GM23248 (cell line): ENCODE measurements at regions not wholly inside any gene's neighbourhood (a gene's known extent, or its start where the extent isn't known, plus 50 kb on each side); places are given as distances from the start of the nearest gene placed in this dataset.

Experiments
- DNase-seq: peaks from one replicate; pipeline ENCODE4 v3.0.0-alpha.2; 2015
- H2AFZ ChIP-seq: fragments of 200-600 bp; sonication (generic); 2 replicates; pipeline ENCODE4 v1.6.1; 2016; ENCODE audit warnings: antibody characterized with exemption
- H3F3A ChIP-seq: fragments of 200-600 bp; sonication (generic); 2 replicates; pipeline ENCODE4 v1.6.1; 2016; ENCODE audit warnings: mild to moderate bottlenecking, antibody characterized with exemption, mixed run types; ENCODE audit not compliant: insufficient read depth
- H3K27ac ChIP-seq: fragments of 200-600 bp; sonication (generic); 2 replicates; pipeline ENCODE4 v1.5.1; 2016; ENCODE audit warnings: mild to moderate bottlenecking
- H3K27me3 ChIP-seq: fragments of 200-600 bp; sonication (generic); replicated peaks from 2 replicates; pipeline ENCODE4 v1.6.1; 2016; ENCODE audit warnings: mild to moderate bottlenecking; ENCODE audit not compliant: insufficient read depth
- H3K36me3 ChIP-seq: fragments of 200-600 bp; sonication (generic); 2 replicates; pipeline ENCODE4 v1.6.1; 2016; ENCODE audit warnings: low read depth, mild to moderate bottlenecking
- H3K4me1 ChIP-seq: fragments of 200-600 bp; sonication (generic); 2 replicates; pipeline ENCODE4 v1.6.1; 2016; ENCODE audit warnings: mild to moderate bottlenecking; ENCODE audit not compliant: insufficient read depth
- H3K4me2 ChIP-seq: fragments of 200-600 bp; sonication (generic); one replicate; pipeline ENCODE4 v1.6.1; 2016; ENCODE audit warnings: mild to moderate bottlenecking; ENCODE audit not compliant: unreplicated experiment
- H3K4me3 ChIP-seq: fragments of 200-600 bp; sonication (generic); 2 replicates; pipeline ENCODE4 v1.5.1; 2016; ENCODE audit warnings: mild to moderate bottlenecking
- H3K79me2 ChIP-seq: fragments of 200-600 bp; sonication (generic); 2 replicates; pipeline ENCODE4 v1.6.1; 2016; ENCODE audit warnings: mild to moderate bottlenecking; ENCODE audit not compliant: insufficient read depth
- H3K9ac ChIP-seq: fragments of 200-600 bp; sonication (generic); 2 replicates; pipeline ENCODE4 v1.6.1; 2016; ENCODE audit warnings: mild to moderate bottlenecking
- H3K9me2 ChIP-seq: fragments of 200-600 bp; sonication (generic); 2 replicates; pipeline ENCODE4 v1.6.1; 2016; ENCODE audit warnings: mixed run types, mild to moderate bottlenecking, moderate library complexity; ENCODE audit not compliant: insufficient read depth
- H3K9me3 ChIP-seq: fragments of 200-600 bp; sonication (generic); one replicate; pipeline ENCODE4 v1.6.1; 2017; ENCODE audit warnings: low read depth
- H4K20me1 ChIP-seq: fragments of 200-600 bp; sonication (generic); 2 replicates; pipeline ENCODE4 v1.6.0; 2016; ENCODE audit not compliant: insufficient read depth
- EZH2 ChIP-seq: fragments of 200-600 bp; sonication (generic); IDR thresholded peaks from 2 replicates; pipeline ENCODE4 v1.6.1; 2018; ENCODE audit warnings: antibody characterized with exemption, mild to moderate bottlenecking; ENCODE audit not compliant: insufficient read depth, poor library complexity, severe bottlenecking
- EZH2phosphoT487 ChIP-seq: fragments of 200-600 bp; sonication (generic); IDR thresholded peaks from 2 replicates; pipeline ENCODE4 v1.6.1; 2018; ENCODE audit warnings: antibody characterized with exemption, moderate library complexity, mild to moderate bottlenecking, low read depth; ENCODE audit not compliant: insufficient read depth
- WGBS, 2 experiments: methylation state at CpG; one replicate each; pipeline ENCODE4 v1.1.6; 2015 to 2017; ENCODE audit warnings: low lambda C conversion rate in 2 of 2, low coverage in 1 of 2; ENCODE audit errors: missing lambda C conversion rate in 2 of 2; 5-methylcytosine and 5-hydroxymethylcytosine counted together
- in situ Hi-C: fragments of 300-500 bp; cut with MboI; formaldehyde crosslinking; loops from 2 replicates; pipeline ENCODE4 v1.15.0; 2020

GRCh38 chr16:62564291-62564690, 528.1 kb upstream of the CDH8 start:
- no peak overlapping the region for H2AFZ ChIP-seq
- H4K20me1 ChIP-seq, result no peaks in the 10 kb centered on the region
- H3K27ac ChIP-seq, result no peak overlapping the region
- no peaks in the 10 kb centered on the region for H3F3A ChIP-seq
- H3K79me2 ChIP-seq, result no peaks in the 10 kb centered on the region
- 5 to 13% methylated on average over 2 of the region's 2 CpGs for WGBS, 2 experiments
- no peak for TF ChIP-seq EZH2phosphoT487
- no peak for TF ChIP-seq EZH2
- H3K4me1 ChIP-seq, result no peaks in the 10 kb centered on the region
- no peak overlapping the region for H3K4me3 ChIP-seq
- H3K9me2 ChIP-seq, result no peaks in the 10 kb centered on the region
- no peaks in the 10 kb centered on the region for H3K36me3 ChIP-seq
- no peak overlapping the region for H3K4me2 ChIP-seq
- H3K9ac ChIP-seq, result no peak overlapping the region
- in situ Hi-C loops, result no loop called here
- no peak for DNase-seq
- H3K9me3 ChIP-seq, result no peaks in the 10 kb centered on the region
- no peaks in the 10 kb centered on the region for H3K27me3 ChIP-seq

- Histone ChIP-seq H3F3A (no peaks in the 10 kb centered on the region), H3K4me1 (no peaks in the 10 kb centered on the region), H3K27ac (no peak overlapping the region), H3K9me3 (no peaks in the 10 kb centered on the region), H3K27me3 (no peaks in the 10 kb centered on the region), H3K9me2 (no peaks in the 10 kb centered on the region), H3K79me2 (no peaks in the 10 kb centered on the region), H3K36me3 (no peaks in the 10 kb centered on the region), H3K4me2 (no peak overlapping the region), H3K9ac (no peak overlapping the region), H4K20me1 (no peaks in the 10 kb centered on the region), H2AFZ (no peak overlapping the region), H3K4me3 (no peak overlapping the region)
- no peak for TF ChIP-seq EZH2
- TF ChIP-seq EZH2phosphoT487, result no peak
- in situ Hi-C loops, result no loop called here
- no peak for DNase-seq
Observed at GRCh38 chr16:62562121-62562520, 525.9 kb upstream of the CDH8 start.

- Histone ChIP-seq H3K9ac (no peak overlapping the region), H3K4me2 (no peak overlapping the region), H3K36me3 (no peaks in the 10 kb centered on the region), H3K79me2 (no peaks in the 10 kb centered on the region), H3K9me2 (no peaks in the 10 kb centered on the region), H3K27me3 (no peaks in the 10 kb centered on the region), H3K4me3 (no peak overlapping the region), H2AFZ (no peak overlapping the region), H3K4me1 (no peaks in the 10 kb centered on the region), H3K9me3 (no peaks in the 10 kb centered on the region), H3K27ac (no peak overlapping the region), H3F3A (no peaks in the 10 kb centered on the region), H4K20me1 (no peaks in the 10 kb centered on the region)
- WGBS, 2 experiments, result 16 to 19% methylated on average over 4 of the region's 4 CpGs
- DNase-seq, result no peak
- in situ Hi-C loops, result no loop called here
- TF ChIP-seq EZH2, result no peak
- no peak for TF ChIP-seq EZH2phosphoT487
Observed at GRCh38 chr16:62549875-62550274, 513.6 kb upstream of the CDH8 start.

- no peaks in the 10 kb centered on the region for H4K20me1 ChIP-seq
- H3K27ac ChIP-seq, result no peak overlapping the region
- H3K9ac ChIP-seq, result no peak overlapping the region
- DNase-seq, result no peak
- 16 to 27% methylated on average over 1 of the region's 1 CpG for WGBS, 2 experiments
- no peaks in the 10 kb centered on the region for H3K27me3 ChIP-seq
- no peaks in the 10 kb centered on the region for H3K9me3 ChIP-seq
- H3K9me2 ChIP-seq, result no peaks in the 10 kb centered on the region
- no peaks in the 10 kb centered on the region for H3K79me2 ChIP-seq
- in situ Hi-C loops, result no loop called here
- H2AFZ ChIP-seq, result no peak overlapping the region
- H3F3A ChIP-seq, result no peaks in the 10 kb centered on the region
- H3K4me2 ChIP-seq, result no peak overlapping the region
- no peaks in the 10 kb centered on the region for H3K4me1 ChIP-seq
- TF ChIP-seq EZH2phosphoT487, result no peak
- TF ChIP-seq EZH2, result no peak
- H3K36me3 ChIP-seq, result no peaks in the 10 kb centered on the region
- no peak overlapping the region for H3K4me3 ChIP-seq
Observed at GRCh38 chr16:62548095-62548494, 511.9 kb upstream of the CDH8 start.

- no peak overlapping the region for H3K4me3 ChIP-seq
- H3K36me3 ChIP-seq, result no peaks in the 10 kb centered on the region
- H3K9me2 ChIP-seq, result no peaks in the 10 kb centered on the region
- H3K4me2 ChIP-seq, result no peak overlapping the region
- no peaks in the 10 kb centered on the region for H3K79me2 ChIP-seq
- H3K27me3 ChIP-seq, result no peaks in the 10 kb centered on the region
- no peak overlapping the region for H3K27ac ChIP-seq
- in situ Hi-C loops, result no loop called here
- no peaks in the 10 kb centered on the region for H3F3A ChIP-seq
- H4K20me1 ChIP-seq, result no peaks in the 10 kb centered on the region
- no peaks in the 10 kb centered on the region for H3K9me3 ChIP-seq
- no peak for TF ChIP-seq EZH2
- TF ChIP-seq EZH2phosphoT487, result no peak
- WGBS, 2 experiments, result 58 to 69% methylated on average over 1 of the region's 1 CpG
- no peaks in the 10 kb centered on the region for H3K4me1 ChIP-seq
- H2AFZ ChIP-seq, result no peak overlapping the region
- H3K9ac ChIP-seq, result no peak overlapping the region
- DNase-seq, result no peak
Observed at GRCh38 chr16:62546701-62547100, 510.5 kb upstream of the CDH8 start.
